PC-3 (cell line): ENCODE measurements at regions not wholly inside any gene's neighbourhood (a gene's known extent, or its start where the extent isn't known, plus 50 kb on each side); places are given as distances from the start of the nearest gene placed in this dataset.

Experiments
- ATAC-seq: fragments of 200-7000 bp; cut with Tn5 transposase; 2 replicates; pipeline ENCODE4 v1.9.1; 2020; ENCODE audit warnings: mild to moderate bottlenecking, moderate library complexity
- BruUV-seq: library from RNA; stranded (reverse); fragments of 400-500 nt; replicated peaks from 2 replicates; lab custom pipeline; 2021; lab: Mats Ljungman, UMichigan
- CTCF ChIA-PET: fragments of 300-600 bp; sonication (Branson Sonifier 250); formaldehyde crosslinking; loops from one replicate; lab custom pipeline; 2022; ENCODE audit warnings: antibody characterized with exemption; lab: Charles Lee
- POLR2A ChIA-PET: fragments of 300-600 bp; sonication (Branson Sonifier 250); formaldehyde crosslinking; loops from one replicate; lab custom pipeline; 2022; ENCODE audit warnings: antibody characterized with exemption; ENCODE audit not compliant: unreplicated experiment; lab: Charles Lee
- DNase-seq: peaks from one replicate; pipeline ENCODE4 v3.0.0-alpha.2; 2015
- H2AFZ ChIP-seq: fragments of 300-600 bp; sonication (generic); 2 replicates; pipeline ENCODE4 v1.6.0; 2016; ENCODE audit warnings: antibody characterized with exemption, low read length
- H3F3A ChIP-seq: fragments of 300-600 bp; sonication (generic); one replicate; pipeline ENCODE4 v1.6.0; 2017; ENCODE audit warnings: antibody characterized with exemption, low read length, control low read depth, mild to moderate bottlenecking; ENCODE audit not compliant: unreplicated experiment
- H3K27ac ChIP-seq: fragments of 300-600 bp; sonication (generic); 2 replicates; pipeline ENCODE4 v1.5.1; 2016; ENCODE audit warnings: mild to moderate bottlenecking, low read length
- H3K27me3 ChIP-seq: fragments of 300-600 bp; sonication (generic); 2 replicates; pipeline ENCODE4 v1.6.1; 2016; ENCODE audit warnings: low read length, mixed read lengths
- H3K36me3 ChIP-seq: fragments of 300-600 bp; sonication (generic); 2 replicates; pipeline ENCODE4 v1.6.1; 2016; ENCODE audit warnings: low read depth, mixed run types, low read length, mixed read lengths
- H3K4me1 ChIP-seq: fragments of 300-600 bp; sonication (generic); 2 replicates; pipeline ENCODE4 v1.5.1; 2016; ENCODE audit warnings: low read length; ENCODE audit not compliant: insufficient read depth
- H3K4me2 ChIP-seq: fragments of 300-600 bp; sonication (generic); 2 replicates; pipeline ENCODE4 v1.6.0; 2016; ENCODE audit warnings: low read length
- H3K4me3 ChIP-seq: fragments of 300-600 bp; sonication (generic); 2 replicates; pipeline ENCODE4 v1.5.1; 2016; ENCODE audit warnings: mild to moderate bottlenecking, low read length, mixed read lengths
- H3K79me2 ChIP-seq: fragments of 300-600 bp; sonication (generic); 2 replicates; pipeline ENCODE4 v1.6.1; 2017; ENCODE audit warnings: low read length, mixed read lengths
- H3K9ac ChIP-seq: fragments of 300-600 bp; sonication (generic); 2 replicates; pipeline ENCODE4 v1.6.0; 2016; ENCODE audit warnings: mild to moderate bottlenecking, low read length
- H3K9me2 ChIP-seq: fragments of 300-600 bp; sonication (generic); replicated peaks from 2 replicates; pipeline ENCODE4 v1.6.1; 2016; ENCODE audit warnings: mixed run types, low read length, mixed read lengths
- H3K9me3 ChIP-seq: fragments of 300-600 bp; sonication (generic); 2 replicates; pipeline ENCODE4 v1.6.1; 2016; ENCODE audit warnings: low read length, mixed read lengths
- H4K20me1 ChIP-seq: fragments of 300-600 bp; sonication (generic); 2 replicates; pipeline ENCODE4 v1.6.1; 2016; ENCODE audit warnings: low read length, mixed read lengths
- EZH2 ChIP-seq: fragments of 300-600 bp; sonication (generic); IDR thresholded peaks from one replicate; pipeline ENCODE4 v1.6.1; 2017; ENCODE audit warnings: antibody characterized with exemption, mild to moderate bottlenecking, low read length; ENCODE audit not compliant: unreplicated experiment
- EZH2phosphoT487 ChIP-seq: fragments of 300-600 bp; sonication (generic); IDR thresholded peaks from 2 replicates; pipeline ENCODE4 v1.6.1; 2018; ENCODE audit warnings: mild to moderate bottlenecking, antibody characterized with exemption, low read length, borderline replicate concordance
- intact Hi-C: fragments of 100-400 bp; cut with micrococcal nuclease; formaldehyde crosslinking; loops from 2 replicates; pipeline ENCODE4 v1.9.0; 2023
- TF ChIP-seq, protein P1 (sequence below): fragments of 300-600 bp; sonication (generic); conservative IDR thresholded peaks from 2 replicates; pipeline ENCODE4 v1.5.1; 2017; ENCODE audit warnings: antibody characterized with exemption, low read depth, mild to moderate bottlenecking, low read length

DNA sequence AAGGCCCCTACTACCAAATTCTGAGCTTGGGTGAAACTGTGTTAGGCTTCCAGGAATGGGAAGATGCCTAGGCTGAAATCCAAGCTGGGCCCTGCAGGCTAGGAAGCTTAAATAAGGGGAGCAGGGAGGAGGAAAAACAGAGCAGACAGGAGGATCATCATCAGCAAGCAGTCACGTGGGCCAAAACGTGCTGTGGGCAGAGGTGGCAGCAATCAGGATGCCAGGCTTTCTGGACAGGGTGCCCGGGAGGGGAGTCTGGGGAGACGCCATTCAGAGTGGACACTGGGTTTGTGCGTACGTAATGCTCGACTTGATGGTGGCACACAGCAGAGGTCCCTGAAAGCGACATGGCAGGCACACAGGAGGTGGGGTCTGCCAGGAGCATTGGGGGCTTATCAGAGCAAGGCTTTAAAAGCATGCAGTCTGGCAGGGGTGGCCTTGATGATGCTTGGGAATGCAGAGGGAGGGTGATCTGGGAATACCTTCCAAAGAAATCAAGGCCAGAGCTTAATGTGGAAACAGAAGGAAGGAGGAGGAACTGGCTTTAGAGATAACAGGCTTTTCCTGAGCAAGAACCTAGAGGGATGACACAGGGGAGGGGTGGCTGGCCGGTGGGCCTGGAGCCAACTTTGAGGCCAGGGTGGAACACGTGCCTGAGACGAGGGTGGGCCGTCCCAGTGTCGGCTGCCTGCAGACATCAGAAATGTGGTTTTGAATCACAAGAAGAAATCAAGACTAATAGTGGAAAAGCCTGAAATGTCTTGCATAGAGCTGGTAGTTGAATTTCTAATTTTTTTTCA is 212.5 kb downstream of the GADD45G start:
- Histone ChIP-seq H3K36me3 (no peaks in the 10 kb centered on the region), H3K4me3 (no peak overlapping the region), H2AFZ (no peak overlapping the region), H3K9ac (no peak overlapping the region), H3K27me3 (peaks cover 13% of the 10 kb centered on the region), H3F3A (no peaks in the 10 kb centered on the region), H3K9me3 (no peaks in the 10 kb centered on the region), H3K4me1 (no peaks in the 10 kb centered on the region), H3K27ac (no peak overlapping the region), H3K4me2 (no peak overlapping the region), H3K9me2 (no peaks in the 10 kb centered on the region), H4K20me1 (no peaks in the 10 kb centered on the region), H3K79me2 (no peaks in the 10 kb centered on the region)
- TF ChIP-seq, protein P1, sequence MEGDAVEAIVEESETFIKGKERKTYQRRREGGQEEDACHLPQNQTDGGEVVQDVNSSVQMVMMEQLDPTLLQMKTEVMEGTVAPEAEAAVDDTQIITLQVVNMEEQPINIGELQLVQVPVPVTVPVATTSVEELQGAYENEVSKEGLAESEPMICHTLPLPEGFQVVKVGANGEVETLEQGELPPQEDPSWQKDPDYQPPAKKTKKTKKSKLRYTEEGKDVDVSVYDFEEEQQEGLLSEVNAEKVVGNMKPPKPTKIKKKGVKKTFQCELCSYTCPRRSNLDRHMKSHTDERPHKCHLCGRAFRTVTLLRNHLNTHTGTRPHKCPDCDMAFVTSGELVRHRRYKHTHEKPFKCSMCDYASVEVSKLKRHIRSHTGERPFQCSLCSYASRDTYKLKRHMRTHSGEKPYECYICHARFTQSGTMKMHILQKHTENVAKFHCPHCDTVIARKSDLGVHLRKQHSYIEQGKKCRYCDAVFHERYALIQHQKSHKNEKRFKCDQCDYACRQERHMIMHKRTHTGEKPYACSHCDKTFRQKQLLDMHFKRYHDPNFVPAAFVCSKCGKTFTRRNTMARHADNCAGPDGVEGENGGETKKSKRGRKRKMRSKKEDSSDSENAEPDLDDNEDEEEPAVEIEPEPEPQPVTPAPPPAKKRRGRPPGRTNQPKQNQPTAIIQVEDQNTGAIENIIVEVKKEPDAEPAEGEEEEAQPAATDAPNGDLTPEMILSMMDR, result no peak
- TF ChIP-seq EZH2phosphoT487 (no peak), EZH2 (no peak)
- DNase-seq, result no peak
- CTCF ChIA-PET, result no interaction called here
- intact Hi-C loops, result no loop called here
- POLR2A ChIA-PET, result no interaction called here
- ATAC-seq, result no peak
- no TSS peak for BruUV-seq

- Histone ChIP-seq H3K9ac (no peak overlapping the region), H3K4me2 (no peak overlapping the region), H3K4me3 (no peak overlapping the region), H3K36me3 (no peaks in the 10 kb centered on the region), H3K27me3 (peaks cover 10% of the 10 kb centered on the region), H4K20me1 (no peaks in the 10 kb centered on the region), H3K4me1 (no peaks in the 10 kb centered on the region), H3K79me2 (no peaks in the 10 kb centered on the region), H3K9me2 (no peaks in the 10 kb centered on the region), H2AFZ (no peak overlapping the region), H3F3A (no peaks in the 10 kb centered on the region), H3K9me3 (no peaks in the 10 kb centered on the region), H3K27ac (no peak overlapping the region)
- DNase-seq, result no peak
- POLR2A ChIA-PET, result no interaction called here
- intact Hi-C loops, result no loop called here
- BruUV-seq, result no TSS peak
- CTCF ChIA-PET, result no interaction called here
- no peak for ATAC-seq
- TF ChIP-seq EZH2, result no peak
- no peak for TF ChIP-seq EZH2phosphoT487
- TF ChIP-seq, protein P1, result no peak
These were observed 215.5 kb downstream of the GADD45G start for GRCh38 chr9:89820337-89820736.

DNA sequence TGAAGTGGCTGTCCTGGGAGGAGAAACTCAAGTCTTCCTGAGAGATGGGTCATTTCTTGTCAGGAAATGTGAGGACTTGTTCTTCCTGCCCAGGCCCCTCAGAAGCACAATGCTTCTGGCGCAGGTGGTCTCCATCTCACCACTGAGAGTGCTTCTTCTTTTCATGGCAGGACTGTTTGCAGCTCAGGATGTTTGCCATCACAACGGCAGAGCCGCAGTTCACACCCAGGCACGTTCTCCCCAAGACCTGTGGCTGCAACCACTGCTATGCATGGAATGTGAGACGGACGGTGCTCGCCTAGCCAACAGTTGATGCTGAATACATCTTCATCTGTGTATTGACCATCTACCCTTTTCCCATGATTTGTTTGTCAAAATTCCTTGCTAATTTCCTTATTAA is 216.3 kb downstream of the GADD45G start:
- no peaks in the 10 kb centered on the region for H3K4me1 ChIP-seq
- no peaks in the 10 kb centered on the region for H3K9me2 ChIP-seq
- intact Hi-C loops, result no loop called here
- no peak overlapping the region for H2AFZ ChIP-seq
- no peak overlapping the region for H3K4me2 ChIP-seq
- no peaks in the 10 kb centered on the region for H4K20me1 ChIP-seq
- no peaks in the 10 kb centered on the region for H3K79me2 ChIP-seq
- H3K27ac ChIP-seq, result no peak overlapping the region
- no peaks in the 10 kb centered on the region for H3F3A ChIP-seq
- H3K9me3 ChIP-seq, result no peaks in the 10 kb centered on the region
- ATAC-seq (no peak), DNase-seq (no peak)
- H3K4me3 ChIP-seq, result no peak overlapping the region
- CTCF ChIA-PET, result no interaction called here
- TF ChIP-seq, protein P1, result no peak
- TF ChIP-seq EZH2 (no peak), EZH2phosphoT487 (no peak)
- peaks cover 10% of the 10 kb centered on the region for H3K27me3 ChIP-seq
- no peaks in the 10 kb centered on the region for H3K36me3 ChIP-seq
- POLR2A ChIA-PET, result no interaction called here
- BruUV-seq, result no TSS peak
- no peak overlapping the region for H3K9ac ChIP-seq
